ENCODE measurements at regions not wholly inside any gene's neighbourhood (a gene's known extent, or its start where the extent isn't known, plus 50 kb on each side); places are given as distances from the start of the nearest gene placed in this dataset.

- no peak overlapping the region for H3K4me3 ChIP-seq (ENCODE audit: low read depth, low read length)
- peaks cover 13% of the 10 kb centered on the region for H3K9me3 ChIP-seq
- H3K27me3 ChIP-seq (replicated peaks; ENCODE audit: control insufficient read depth, insufficient read depth, low read length) = no peaks in the 10 kb centered on the region; the same call in 1 of the 2 replicates
- no peaks in the 10 kb centered on the region for H3K36me3 Mint-ChIP-seq (ENCODE audit: insufficient read depth, unreplicated experiment)
- no peaks in the 10 kb centered on the region for H3K4me1 Mint-ChIP-seq (ENCODE audit: low read depth, unreplicated experiment)
- no peaks in the 10 kb centered on the region for H3K9me3 Mint-ChIP-seq (ENCODE audit: unreplicated experiment)
- no peak for DNase-seq
- ChIA-PET POLR2A (no interaction called here), CTCF (no interaction called here)
- peaks cover 22% of the 10 kb centered on the region for H3K27me3 Mint-ChIP-seq (ENCODE audit: insufficient read depth, unreplicated experiment)
- no peaks in the 10 kb centered on the region for H3K36me3 ChIP-seq (ENCODE audit: control insufficient read depth, insufficient read depth, low read length)
- no peaks in the 10 kb centered on the region for H3K4me1 ChIP-seq
- TF ChIP-seq, protein P1, sequence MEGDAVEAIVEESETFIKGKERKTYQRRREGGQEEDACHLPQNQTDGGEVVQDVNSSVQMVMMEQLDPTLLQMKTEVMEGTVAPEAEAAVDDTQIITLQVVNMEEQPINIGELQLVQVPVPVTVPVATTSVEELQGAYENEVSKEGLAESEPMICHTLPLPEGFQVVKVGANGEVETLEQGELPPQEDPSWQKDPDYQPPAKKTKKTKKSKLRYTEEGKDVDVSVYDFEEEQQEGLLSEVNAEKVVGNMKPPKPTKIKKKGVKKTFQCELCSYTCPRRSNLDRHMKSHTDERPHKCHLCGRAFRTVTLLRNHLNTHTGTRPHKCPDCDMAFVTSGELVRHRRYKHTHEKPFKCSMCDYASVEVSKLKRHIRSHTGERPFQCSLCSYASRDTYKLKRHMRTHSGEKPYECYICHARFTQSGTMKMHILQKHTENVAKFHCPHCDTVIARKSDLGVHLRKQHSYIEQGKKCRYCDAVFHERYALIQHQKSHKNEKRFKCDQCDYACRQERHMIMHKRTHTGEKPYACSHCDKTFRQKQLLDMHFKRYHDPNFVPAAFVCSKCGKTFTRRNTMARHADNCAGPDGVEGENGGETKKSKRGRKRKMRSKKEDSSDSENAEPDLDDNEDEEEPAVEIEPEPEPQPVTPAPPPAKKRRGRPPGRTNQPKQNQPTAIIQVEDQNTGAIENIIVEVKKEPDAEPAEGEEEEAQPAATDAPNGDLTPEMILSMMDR (IDR thresholded peaks at IDR 0.05; ENCODE audit: insufficient read depth in 1 of 2, low read depth in 1 of 2, low read length in 1 of 2, severe bottlenecking in 1 of 2, unreplicated experiment in 1 of 2) = no peak
- no TSS peak for BruUV-seq (replicated peaks)
- intact Hi-C loops (cut with micrococcal nuclease; ENCODE audit: unreplicated experiment) = no loop called here
- H3K27ac Mint-ChIP-seq (ENCODE audit: unreplicated experiment) = no peak overlapping the region
- no peak overlapping the region for H3K4me3 Mint-ChIP-seq (ENCODE audit: unreplicated experiment)
These were observed 357.1 kb downstream of the EN1 start for GRCh38 chr2:118490330-118490729.

GRCh38 chr2:118489712-118490299 lies 357.6 kb downstream of the EN1 start:
- no TSS peak for BruUV-seq (replicated peaks)
- ChIA-PET POLR2A (no interaction called here), CTCF (no interaction called here)
- no peaks in the 10 kb centered on the region for H3K36me3 Mint-ChIP-seq (ENCODE audit: insufficient read depth, unreplicated experiment)
- Histone ChIP-seq H3K9me3 (peaks cover 13% of the 10 kb centered on the region), H3K4me3 (ENCODE audit: low read depth, low read length) (no peak overlapping the region), H3K27me3 (replicated peaks; ENCODE audit: control insufficient read depth, insufficient read depth, low read length) (no peaks in the 10 kb centered on the region; the same call in 1 of the 2 replicates), H3K36me3 (ENCODE audit: control insufficient read depth, insufficient read depth, low read length) (no peaks in the 10 kb centered on the region), H3K4me1 (no peaks in the 10 kb centered on the region)
- H3K9me3 Mint-ChIP-seq (ENCODE audit: unreplicated experiment) = no peaks in the 10 kb centered on the region
- no peak for DNase-seq
- H3K27ac Mint-ChIP-seq (ENCODE audit: unreplicated experiment) = no peak overlapping the region
- TF ChIP-seq, protein P1 (IDR thresholded peaks at IDR 0.05; ENCODE audit: insufficient read depth in 1 of 2, low read depth in 1 of 2, low read length in 1 of 2, severe bottlenecking in 1 of 2, unreplicated experiment in 1 of 2) = no peak
- H3K4me1 Mint-ChIP-seq (ENCODE audit: low read depth, unreplicated experiment) = no peaks in the 10 kb centered on the region
- peaks cover 24% of the 10 kb centered on the region for H3K27me3 Mint-ChIP-seq (ENCODE audit: insufficient read depth, unreplicated experiment)
- intact Hi-C loops (cut with micrococcal nuclease; ENCODE audit: unreplicated experiment) = no loop called here
- H3K4me3 Mint-ChIP-seq (ENCODE audit: unreplicated experiment) = no peak overlapping the region

GRCh38 chr2:118481299-118481698 lies 366.1 kb downstream of the EN1 start:
- H3K4me3 ChIP-seq (ENCODE audit: low read depth, low read length) = no peak overlapping the region
- Mint-ChIP-seq H3K27ac (ENCODE audit: unreplicated experiment) (no peak overlapping the region), H3K4me1 (ENCODE audit: low read depth, unreplicated experiment) (peaks cover 12% of the 10 kb centered on the region), H3K4me3 (ENCODE audit: unreplicated experiment) (no peak overlapping the region), H3K36me3 (ENCODE audit: insufficient read depth, unreplicated experiment) (no peaks in the 10 kb centered on the region), H3K9me3 (ENCODE audit: unreplicated experiment) (no peaks in the 10 kb centered on the region), H3K27me3 (ENCODE audit: insufficient read depth, unreplicated experiment) (peaks cover 18% of the 10 kb centered on the region)
- no peak for DNase-seq
- H3K27me3 ChIP-seq (replicated peaks; ENCODE audit: control insufficient read depth, insufficient read depth, low read length) = peaks cover 1% of the 10 kb centered on the region; the same call in 1 of the 2 replicates
- H3K36me3 ChIP-seq (ENCODE audit: control insufficient read depth, insufficient read depth, low read length) = no peaks in the 10 kb centered on the region
- ChIA-PET CTCF (no interaction called here), POLR2A (no interaction called here)
- peaks cover 12% of the 10 kb centered on the region for H3K4me1 ChIP-seq
- TF ChIP-seq, protein P1 (IDR thresholded peaks at IDR 0.05; ENCODE audit: insufficient read depth in 1 of 2, low read depth in 1 of 2, low read length in 1 of 2, severe bottlenecking in 1 of 2, unreplicated experiment in 1 of 2) = no peak
- intact Hi-C loops (cut with micrococcal nuclease; ENCODE audit: unreplicated experiment) = no loop called here
- H3K9me3 ChIP-seq = no peaks in the 10 kb centered on the region
- BruUV-seq (replicated peaks) = no TSS peak

All from Caco-2 (cell line).